NCI-H1417 treated with DMSO at 0.1 percent for 48 hours (cell line): ENCODE measurements at regions not wholly inside any gene's neighbourhood (a gene's known extent, or its start where the extent isn't known, plus 50 kb on each side); places are given as distances from the start of the nearest gene placed in this dataset.
"Not testable (repeated sequence)": the region's sequence is repeated elsewhere in the genome, so short reads cannot be mapped to it uniquely, and the experiment has no call there.

Source experiments
- DNase-seq: peaks from one replicate; lab custom pipeline; 2025; lab: John Stamatoyannopoulos, UW

GRCh38 chr6:119801056-119801455, 451.5 kb upstream of the MAN1A1 start:
- no peak for DNase-seq

- DNase-seq, result no peak
Observed at GRCh38 chr6:119800526-119800925, 451.0 kb upstream of the MAN1A1 start.

GRCh38 chr6:119799596-119800509, 450.3 kb upstream of the MAN1A1 start:
- no peak for DNase-seq

- DNase-seq, result no peak
Observed at GRCh38 chr6:119791736-119792135, 442.2 kb upstream of the MAN1A1 start.

GRCh38 chr6:119781365-119781764, 431.8 kb upstream of the MAN1A1 start:
- DNase-seq, result no peak

- no peak for DNase-seq
Observed at GRCh38 chr6:119768201-119768600, 418.6 kb upstream of the MAN1A1 start.

GRCh38 chr6:119764927-119765681, 415.5 kb upstream of the MAN1A1 start:
- no peak for DNase-seq

- no peak for DNase-seq
Observed at GRCh38 chr6:119760046-119760445, 410.5 kb upstream of the MAN1A1 start.

GRCh38 chr6:119758385-119758784, 408.8 kb upstream of the MAN1A1 start:
- no peak for DNase-seq

- no peak for DNase-seq
Observed at GRCh38 chr6:119757467-119757866, 407.9 kb upstream of the MAN1A1 start.

- no peak for DNase-seq
Observed at GRCh38 chr6:119749335-119749734, 399.8 kb upstream of the MAN1A1 start.

GRCh38 chr6:119748535-119748934, 399.0 kb upstream of the MAN1A1 start:
- DNase-seq, result not testable (repeated sequence)

GRCh38 chr6:119742188-119742803, 392.7 kb upstream of the MAN1A1 start:
- DNase-seq, result no peak

GRCh38 chr6:119739769-119740168, 390.2 kb upstream of the MAN1A1 start:
- no peak for DNase-seq

- DNase-seq, result no peak
Observed at GRCh38 chr6:119738425-119738824, 388.9 kb upstream of the MAN1A1 start.

GRCh38 chr6:119736296-119737021, 386.9 kb upstream of the MAN1A1 start:
- no peak for DNase-seq

GRCh38 chr6:119735530-119735929, 386.0 kb upstream of the MAN1A1 start:
- no peak for DNase-seq

- DNase-seq, result no peak
Observed at GRCh38 chr6:119734227-119734626, 384.7 kb upstream of the MAN1A1 start.

GRCh38 chr6:119728935-119729334, 379.4 kb upstream of the MAN1A1 start:
- DNase-seq, result no peak

GRCh38 chr6:119728220-119728750, 378.7 kb upstream of the MAN1A1 start:
- no peak for DNase-seq

- no peak for DNase-seq
Observed at GRCh38 chr6:119727504-119728219, 378.1 kb upstream of the MAN1A1 start.
